ENCODE measurements at regions not wholly inside any gene's neighbourhood (a gene's known extent, or its start where the extent isn't known, plus 50 kb on each side); places are given as distances from the start of the nearest gene placed in this dataset.

DNA sequence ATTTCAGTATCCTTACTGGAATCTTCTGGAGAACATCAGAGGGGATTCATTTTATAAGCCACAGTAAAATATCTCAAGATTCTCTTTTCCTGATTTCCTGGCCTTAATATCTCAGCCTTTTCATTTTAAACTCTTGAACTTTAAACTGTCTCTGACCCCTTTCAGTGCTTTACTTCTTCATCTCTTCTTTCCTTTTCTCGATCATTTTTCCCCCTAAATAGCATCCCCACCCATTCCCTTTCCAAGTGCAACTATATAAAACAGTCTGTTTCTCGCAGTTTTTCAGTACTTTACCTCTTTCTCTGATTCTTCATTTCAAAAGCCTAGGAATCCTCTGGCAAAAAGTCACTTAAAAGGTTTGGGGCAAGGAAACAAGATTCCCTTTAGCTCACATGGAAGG is 80.5 kb downstream of the PALM2AKAP2 start:
- TF ChIP-seq SP1 (CRISPR knock-in tag; conservative IDR thresholded peaks at IDR 0.05), result no peak
- TF ChIP-seq, protein P1, sequence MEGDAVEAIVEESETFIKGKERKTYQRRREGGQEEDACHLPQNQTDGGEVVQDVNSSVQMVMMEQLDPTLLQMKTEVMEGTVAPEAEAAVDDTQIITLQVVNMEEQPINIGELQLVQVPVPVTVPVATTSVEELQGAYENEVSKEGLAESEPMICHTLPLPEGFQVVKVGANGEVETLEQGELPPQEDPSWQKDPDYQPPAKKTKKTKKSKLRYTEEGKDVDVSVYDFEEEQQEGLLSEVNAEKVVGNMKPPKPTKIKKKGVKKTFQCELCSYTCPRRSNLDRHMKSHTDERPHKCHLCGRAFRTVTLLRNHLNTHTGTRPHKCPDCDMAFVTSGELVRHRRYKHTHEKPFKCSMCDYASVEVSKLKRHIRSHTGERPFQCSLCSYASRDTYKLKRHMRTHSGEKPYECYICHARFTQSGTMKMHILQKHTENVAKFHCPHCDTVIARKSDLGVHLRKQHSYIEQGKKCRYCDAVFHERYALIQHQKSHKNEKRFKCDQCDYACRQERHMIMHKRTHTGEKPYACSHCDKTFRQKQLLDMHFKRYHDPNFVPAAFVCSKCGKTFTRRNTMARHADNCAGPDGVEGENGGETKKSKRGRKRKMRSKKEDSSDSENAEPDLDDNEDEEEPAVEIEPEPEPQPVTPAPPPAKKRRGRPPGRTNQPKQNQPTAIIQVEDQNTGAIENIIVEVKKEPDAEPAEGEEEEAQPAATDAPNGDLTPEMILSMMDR (IDR thresholded peaks at IDR 0.05), result no peak
- TF ChIP-seq ELF4 (CRISPR knock-in tag; IDR thresholded peaks at IDR 0.05; ENCODE audit: low read depth), result no peak

Measured in WTC11 (cell line).